ENCODE measurements at regions not wholly inside any gene's neighbourhood (a gene's known extent, or its start where the extent isn't known, plus 50 kb on each side); places are given as distances from the start of the nearest gene placed in this dataset.

- Histone ChIP-seq H3K4me1 (ENCODE audit: insufficient read depth) (no peaks in the 10 kb centered on the region), H3K36me3 (ENCODE audit: insufficient read depth) (no peaks in the 10 kb centered on the region), H3K4me3 (ENCODE audit: low read depth, low read length) (no peak overlapping the region), H3K27ac (ENCODE audit: low read depth) (no peak overlapping the region)
- DNase-seq (ENCODE audit: extremely low spot score): no peak
- WGBS: 33% methylated on average over 6 of the region's 6 CpGs
These were observed 82.0 kb upstream of the JAK1 start for GRCh38 chr1:65048335-65048734.

GRCh38 chr1:65049941-65050713, 83.8 kb upstream of the JAK1 start:
- no peaks in the 10 kb centered on the region for H3K4me1 ChIP-seq (ENCODE audit: insufficient read depth)
- no peak overlapping the region for H3K27ac ChIP-seq (ENCODE audit: low read depth)
- no peak for DNase-seq (ENCODE audit: extremely low spot score)
- H3K4me3 ChIP-seq (ENCODE audit: low read depth, low read length): no peak overlapping the region
- H3K36me3 ChIP-seq (ENCODE audit: insufficient read depth): no peaks in the 10 kb centered on the region
- 90% methylated on average over 5 of the region's 5 CpGs for WGBS

GRCh38 chr1:65050735-65051134, 84.4 kb upstream of the JAK1 start:
- H3K27ac ChIP-seq (ENCODE audit: low read depth): no peak overlapping the region
- no peaks in the 10 kb centered on the region for H3K4me1 ChIP-seq (ENCODE audit: insufficient read depth)
- H3K36me3 ChIP-seq (ENCODE audit: insufficient read depth): no peaks in the 10 kb centered on the region
- H3K4me3 ChIP-seq (ENCODE audit: low read depth, low read length): no peak overlapping the region
- DNase-seq (ENCODE audit: extremely low spot score): no peak
- WGBS: 94% methylated on average over 2 of the region's 2 CpGs

GRCh38 chr1:65054481-65054880, 88.1 kb upstream of the JAK1 start:
- H3K27ac ChIP-seq (ENCODE audit: low read depth): no peak overlapping the region
- no peaks in the 10 kb centered on the region for H3K4me1 ChIP-seq (ENCODE audit: insufficient read depth)
- H3K4me3 ChIP-seq (ENCODE audit: low read depth, low read length): no peak overlapping the region
- no peaks in the 10 kb centered on the region for H3K36me3 ChIP-seq (ENCODE audit: insufficient read depth)
- WGBS: 87% methylated on average over 3 of the region's 3 CpGs
- no peak for DNase-seq (ENCODE audit: extremely low spot score)

- H3K27ac ChIP-seq (ENCODE audit: low read depth): no peak overlapping the region
- H3K4me3 ChIP-seq (ENCODE audit: low read depth, low read length): no peak overlapping the region
- no peaks in the 10 kb centered on the region for H3K36me3 ChIP-seq (ENCODE audit: insufficient read depth)
- DNase-seq (ENCODE audit: extremely low spot score): no peak
- 88% methylated on average over 2 of the region's 2 CpGs for WGBS
- H3K4me1 ChIP-seq (ENCODE audit: insufficient read depth): no peaks in the 10 kb centered on the region
These were observed 89.4 kb upstream of the JAK1 start for GRCh38 chr1:65055747-65056146.

GRCh38 chr1:65056234-65056633, 89.9 kb upstream of the JAK1 start:
- Histone ChIP-seq H3K4me3 (ENCODE audit: low read depth, low read length) (no peak overlapping the region), H3K4me1 (ENCODE audit: insufficient read depth) (no peaks in the 10 kb centered on the region), H3K27ac (ENCODE audit: low read depth) (no peak overlapping the region), H3K36me3 (ENCODE audit: insufficient read depth) (no peaks in the 10 kb centered on the region)
- WGBS: 92% methylated on average over 1 of the region's 1 CpG
- DNase-seq (ENCODE audit: extremely low spot score): no peak

- 88% methylated on average over 3 of the region's 3 CpGs for WGBS
- H3K4me1 ChIP-seq (ENCODE audit: insufficient read depth): no peaks in the 10 kb centered on the region
- DNase-seq (ENCODE audit: extremely low spot score): no peak
- no peak overlapping the region for H3K27ac ChIP-seq (ENCODE audit: low read depth)
- H3K36me3 ChIP-seq (ENCODE audit: insufficient read depth): no peaks in the 10 kb centered on the region
- H3K4me3 ChIP-seq (ENCODE audit: low read depth, low read length): no peak overlapping the region
These were observed 90.5 kb upstream of the JAK1 start for GRCh38 chr1:65056866-65057265.

GRCh38 chr1:65059930-65060538, 88.0 kb upstream of the AK4 start:
- 15% methylated on average over 7 of the region's 7 CpGs for WGBS
- Histone ChIP-seq H3K27ac (ENCODE audit: low read depth) (no peak overlapping the region), H3K4me3 (ENCODE audit: low read depth, low read length) (no peak overlapping the region), H3K4me1 (ENCODE audit: insufficient read depth) (no peaks in the 10 kb centered on the region), H3K36me3 (ENCODE audit: insufficient read depth) (no peaks in the 10 kb centered on the region)
- no peak for DNase-seq (ENCODE audit: extremely low spot score)

- no peak for DNase-seq (ENCODE audit: extremely low spot score)
- 69% methylated on average over 2 of the region's 2 CpGs for WGBS
- Histone ChIP-seq H3K36me3 (ENCODE audit: insufficient read depth) (no peaks in the 10 kb centered on the region), H3K4me3 (ENCODE audit: low read depth, low read length) (no peak overlapping the region), H3K4me1 (ENCODE audit: insufficient read depth) (no peaks in the 10 kb centered on the region), H3K27ac (ENCODE audit: low read depth) (no peak overlapping the region)
These were observed 85.7 kb upstream of the AK4 start for GRCh38 chr1:65062339-65062738.

GRCh38 chr1:65063025-65063424, 85.0 kb upstream of the AK4 start:
- no peak overlapping the region for H3K4me3 ChIP-seq (ENCODE audit: low read depth, low read length)
- H3K4me1 ChIP-seq (ENCODE audit: insufficient read depth): no peaks in the 10 kb centered on the region
- 85% methylated on average over 6 of the region's 6 CpGs for WGBS
- H3K36me3 ChIP-seq (ENCODE audit: insufficient read depth): no peaks in the 10 kb centered on the region
- DNase-seq (ENCODE audit: extremely low spot score): no peak
- no peak overlapping the region for H3K27ac ChIP-seq (ENCODE audit: low read depth)

GRCh38 chr1:65064981-65065380, 83.0 kb upstream of the AK4 start:
- peak overlapping the region; percentile 98 for H3K4me3 ChIP-seq (ENCODE audit: low read depth, low read length)
- H3K27ac ChIP-seq (ENCODE audit: low read depth): peak overlapping the region; percentile 43
- H3K4me1 ChIP-seq (ENCODE audit: insufficient read depth): no peaks in the 10 kb centered on the region
- H3K36me3 ChIP-seq (ENCODE audit: insufficient read depth): no peaks in the 10 kb centered on the region
- no peak for DNase-seq (ENCODE audit: extremely low spot score)

GRCh38 chr1:65065524-65066418, 82.2 kb upstream of the AK4 start:
- DNase-seq (ENCODE audit: extremely low spot score): no peak
- WGBS: 15% methylated on average over 16 of the region's 16 CpGs

GRCh38 chr1:65066419-65066765, 81.6 kb upstream of the AK4 start:
- Histone ChIP-seq H3K4me3 (ENCODE audit: low read depth, low read length) (peak overlapping the region; percentile 98), H3K36me3 (ENCODE audit: insufficient read depth) (no peaks in the 10 kb centered on the region), H3K27ac (ENCODE audit: low read depth) (peak overlapping the region; percentile 100), H3K4me1 (ENCODE audit: insufficient read depth) (no peaks in the 10 kb centered on the region)
- under 1% methylated on average over 33 of the region's 33 CpGs for WGBS
- DNase-seq (ENCODE audit: extremely low spot score): no peak

More at GRCh38 chr1:65065524-65066418, 82.2 kb upstream of the AK4 start:
- Histone ChIP-seq H3K4me3 (ENCODE audit: low read depth, low read length) (peak overlapping the region; percentile 98), H3K27ac (ENCODE audit: low read depth) (peak overlapping the region; percentile 100), H3K36me3 (ENCODE audit: insufficient read depth) (no peaks in the 10 kb centered on the region), H3K4me1 (ENCODE audit: insufficient read depth) (no peaks in the 10 kb centered on the region)

Measured in urinary bladder (tissue), 3 donors.